WTC11 (cell line): ENCODE measurements at regions not wholly inside any gene's neighbourhood (a gene's known extent, or its start where the extent isn't known, plus 50 kb on each side); places are given as distances from the start of the nearest gene placed in this dataset.

Source experiments
- CBFB ChIP-seq: sonication (generic); formaldehyde crosslinking; IDR thresholded peaks from 2 replicates; pipeline ENCODE4 v1.8.1; 2022; ENCODE audit warnings: mild to moderate bottlenecking, low read depth, missing genetic modification reagents
- CREM ChIP-seq: sonication (generic); formaldehyde crosslinking; IDR thresholded peaks from 2 replicates; pipeline ENCODE4 v1.8.1; 2022; ENCODE audit warnings: mild to moderate bottlenecking, missing genetic modification reagents, moderate library complexity
- FOXK1 ChIP-seq: sonication (generic); formaldehyde crosslinking; IDR thresholded peaks from 2 replicates; pipeline ENCODE4 v1.8.0; 2022; ENCODE audit warnings: mild to moderate bottlenecking, moderate library complexity, missing genetic modification reagents
- FOXP1 ChIP-seq: sonication (generic); formaldehyde crosslinking; IDR thresholded peaks from 2 replicates; pipeline ENCODE4 v1.8.0; 2022; ENCODE audit warnings: missing genetic modification reagents, mild to moderate bottlenecking, moderate library complexity, borderline replicate concordance
- NFYB ChIP-seq: sonication (generic); formaldehyde crosslinking; conservative IDR thresholded peaks from 2 replicates; pipeline ENCODE4 v1.8.0; 2022; ENCODE audit warnings: low read depth, missing genetic modification reagents
- NR1H2 ChIP-seq: sonication (generic); formaldehyde crosslinking; IDR thresholded peaks from 2 replicates; pipeline ENCODE4 v1.9.0; 2021; ENCODE audit warnings: mild to moderate bottlenecking, moderate library complexity, missing genetic modification reagents
- NR3C1 ChIP-seq: sonication (generic); formaldehyde crosslinking; conservative IDR thresholded peaks from 2 replicates; pipeline ENCODE4 v1.8.1; 2023; ENCODE audit warnings: low read depth, mild to moderate bottlenecking, missing genetic modification reagents
- ZBTB21 ChIP-seq: sonication (generic); formaldehyde crosslinking; IDR thresholded peaks from 2 replicates; pipeline ENCODE4 v1.8.1; 2023; ENCODE audit warnings: mild to moderate bottlenecking, missing genetic modification reagents, borderline replicate concordance
- ZNF396 ChIP-seq: fragments of 250-450 bp; sonication (Bioruptor Pico); IDR thresholded peaks from 2 replicates; pipeline ENCODE4 v1.8.0; 2021; ENCODE audit warnings: mild to moderate bottlenecking, moderate library complexity, borderline replicate concordance
- TF ChIP-seq, protein P1 (sequence below): fragments of 200-600 bp; IDR thresholded peaks from 2 replicates; pipeline ENCODE4 v1.8.0; 2022; ENCODE audit warnings: antibody characterized with exemption
- TF ChIP-seq, protein P2 (sequence below): sonication (generic); formaldehyde crosslinking; conservative IDR thresholded peaks from 2 replicates; pipeline ENCODE4 v1.8.1; 2023; ENCODE audit warnings: mild to moderate bottlenecking, low read depth, missing genetic modification reagents, moderate library complexity
- TF ChIP-seq, protein P3 (sequence below): sonication (generic); formaldehyde crosslinking; conservative IDR thresholded peaks from 2 replicates; pipeline ENCODE4 v1.8.1; 2022; ENCODE audit warnings: mild to moderate bottlenecking, missing genetic modification reagents

DNA sequence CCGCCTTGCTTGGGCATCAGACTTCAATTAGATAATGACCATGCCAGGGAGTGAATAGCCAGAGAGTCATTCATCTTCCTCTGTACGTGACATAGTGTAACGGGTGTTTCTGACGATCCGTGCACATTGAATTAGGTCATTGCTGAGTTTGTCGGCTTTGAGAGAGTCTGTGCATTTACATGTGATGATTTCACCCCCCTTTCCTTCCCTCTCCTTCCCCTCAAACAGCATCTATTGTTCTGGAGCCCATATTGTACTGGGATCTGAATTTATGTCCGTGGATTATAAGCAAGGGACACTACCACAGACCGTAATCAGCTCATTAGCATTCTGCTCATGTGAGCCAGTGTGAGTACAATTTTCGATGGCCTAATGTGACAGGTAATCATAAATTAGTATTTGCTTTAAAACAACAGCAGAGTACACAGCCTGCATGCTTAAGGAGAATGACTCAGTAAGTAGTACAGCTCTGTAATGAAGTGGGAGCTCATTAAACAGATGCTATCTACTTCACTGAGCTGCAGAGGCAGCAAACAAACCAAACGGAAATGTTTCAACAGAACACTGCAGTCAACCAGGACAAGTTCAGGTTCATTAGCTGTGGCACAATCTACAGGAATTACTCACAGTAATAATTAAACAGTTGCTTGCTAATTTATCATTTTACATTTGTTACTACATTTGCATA, 302.1 kb downstream of the CSNK1G3 start:
- TF ChIP-seq, protein P1, sequence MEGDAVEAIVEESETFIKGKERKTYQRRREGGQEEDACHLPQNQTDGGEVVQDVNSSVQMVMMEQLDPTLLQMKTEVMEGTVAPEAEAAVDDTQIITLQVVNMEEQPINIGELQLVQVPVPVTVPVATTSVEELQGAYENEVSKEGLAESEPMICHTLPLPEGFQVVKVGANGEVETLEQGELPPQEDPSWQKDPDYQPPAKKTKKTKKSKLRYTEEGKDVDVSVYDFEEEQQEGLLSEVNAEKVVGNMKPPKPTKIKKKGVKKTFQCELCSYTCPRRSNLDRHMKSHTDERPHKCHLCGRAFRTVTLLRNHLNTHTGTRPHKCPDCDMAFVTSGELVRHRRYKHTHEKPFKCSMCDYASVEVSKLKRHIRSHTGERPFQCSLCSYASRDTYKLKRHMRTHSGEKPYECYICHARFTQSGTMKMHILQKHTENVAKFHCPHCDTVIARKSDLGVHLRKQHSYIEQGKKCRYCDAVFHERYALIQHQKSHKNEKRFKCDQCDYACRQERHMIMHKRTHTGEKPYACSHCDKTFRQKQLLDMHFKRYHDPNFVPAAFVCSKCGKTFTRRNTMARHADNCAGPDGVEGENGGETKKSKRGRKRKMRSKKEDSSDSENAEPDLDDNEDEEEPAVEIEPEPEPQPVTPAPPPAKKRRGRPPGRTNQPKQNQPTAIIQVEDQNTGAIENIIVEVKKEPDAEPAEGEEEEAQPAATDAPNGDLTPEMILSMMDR, result no peak
- TF ChIP-seq NR1H2 (CRISPR knock-in tag) (no peak), CBFB (CRISPR knock-in tag) (no peak), CREM (CRISPR knock-in tag) (no peak), FOXK1 (CRISPR knock-in tag) (no peak), ZNF396 (CRISPR knock-in tag) (no peak), FOXP1 (no peak), NR3C1 (no peak), NFYB (CRISPR knock-in tag) (no peak), ZBTB21 (no peak)
- TF ChIP-seq, protein P2, sequence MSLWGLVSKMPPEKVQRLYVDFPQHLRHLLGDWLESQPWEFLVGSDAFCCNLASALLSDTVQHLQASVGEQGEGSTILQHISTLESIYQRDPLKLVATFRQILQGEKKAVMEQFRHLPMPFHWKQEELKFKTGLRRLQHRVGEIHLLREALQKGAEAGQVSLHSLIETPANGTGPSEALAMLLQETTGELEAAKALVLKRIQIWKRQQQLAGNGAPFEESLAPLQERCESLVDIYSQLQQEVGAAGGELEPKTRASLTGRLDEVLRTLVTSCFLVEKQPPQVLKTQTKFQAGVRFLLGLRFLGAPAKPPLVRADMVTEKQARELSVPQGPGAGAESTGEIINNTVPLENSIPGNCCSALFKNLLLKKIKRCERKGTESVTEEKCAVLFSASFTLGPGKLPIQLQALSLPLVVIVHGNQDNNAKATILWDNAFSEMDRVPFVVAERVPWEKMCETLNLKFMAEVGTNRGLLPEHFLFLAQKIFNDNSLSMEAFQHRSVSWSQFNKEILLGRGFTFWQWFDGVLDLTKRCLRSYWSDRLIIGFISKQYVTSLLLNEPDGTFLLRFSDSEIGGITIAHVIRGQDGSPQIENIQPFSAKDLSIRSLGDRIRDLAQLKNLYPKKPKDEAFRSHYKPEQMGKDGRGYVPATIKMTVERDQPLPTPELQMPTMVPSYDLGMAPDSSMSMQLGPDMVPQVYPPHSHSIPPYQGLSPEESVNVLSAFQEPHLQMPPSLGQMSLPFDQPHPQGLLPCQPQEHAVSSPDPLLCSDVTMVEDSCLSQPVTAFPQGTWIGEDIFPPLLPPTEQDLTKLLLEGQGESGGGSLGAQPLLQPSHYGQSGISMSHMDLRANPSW (CRISPR knock-in tag), result no peak
- TF ChIP-seq, protein P3, sequence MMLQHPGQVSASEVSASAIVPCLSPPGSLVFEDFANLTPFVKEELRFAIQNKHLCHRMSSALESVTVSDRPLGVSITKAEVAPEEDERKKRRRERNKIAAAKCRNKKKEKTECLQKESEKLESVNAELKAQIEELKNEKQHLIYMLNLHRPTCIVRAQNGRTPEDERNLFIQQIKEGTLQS (CRISPR knock-in tag), result no peak
